ENCODE measurements at regions not wholly inside any gene's neighbourhood (a gene's known extent, or its start where the extent isn't known, plus 50 kb on each side); places are given as distances from the start of the nearest gene placed in this dataset.

DNA sequence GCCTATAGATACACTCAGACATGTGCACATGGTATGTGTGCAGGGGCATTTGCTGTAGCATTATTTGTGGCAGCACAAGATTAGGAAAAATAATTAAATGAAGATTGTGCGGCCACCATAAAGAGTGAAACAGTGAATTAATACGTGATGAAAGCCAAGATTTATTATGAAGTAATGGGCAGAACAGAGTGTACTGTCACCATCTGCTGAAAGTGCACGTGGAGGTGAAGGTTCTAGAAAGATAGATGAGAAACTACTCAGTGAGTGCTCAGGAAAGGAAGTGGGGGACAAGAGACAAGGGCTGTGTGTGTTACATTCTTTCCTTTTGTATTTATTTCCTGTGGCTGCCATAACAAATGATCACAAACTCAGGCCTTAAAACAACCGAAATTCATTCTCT, 246.1 kb upstream of the ATP10A start:
- ATAC-seq (ENCODE audit: low FRiP score) (no peak), DNase-seq (ENCODE audit: low spot score) (no peak)
- TF ChIP-seq, protein P1, sequence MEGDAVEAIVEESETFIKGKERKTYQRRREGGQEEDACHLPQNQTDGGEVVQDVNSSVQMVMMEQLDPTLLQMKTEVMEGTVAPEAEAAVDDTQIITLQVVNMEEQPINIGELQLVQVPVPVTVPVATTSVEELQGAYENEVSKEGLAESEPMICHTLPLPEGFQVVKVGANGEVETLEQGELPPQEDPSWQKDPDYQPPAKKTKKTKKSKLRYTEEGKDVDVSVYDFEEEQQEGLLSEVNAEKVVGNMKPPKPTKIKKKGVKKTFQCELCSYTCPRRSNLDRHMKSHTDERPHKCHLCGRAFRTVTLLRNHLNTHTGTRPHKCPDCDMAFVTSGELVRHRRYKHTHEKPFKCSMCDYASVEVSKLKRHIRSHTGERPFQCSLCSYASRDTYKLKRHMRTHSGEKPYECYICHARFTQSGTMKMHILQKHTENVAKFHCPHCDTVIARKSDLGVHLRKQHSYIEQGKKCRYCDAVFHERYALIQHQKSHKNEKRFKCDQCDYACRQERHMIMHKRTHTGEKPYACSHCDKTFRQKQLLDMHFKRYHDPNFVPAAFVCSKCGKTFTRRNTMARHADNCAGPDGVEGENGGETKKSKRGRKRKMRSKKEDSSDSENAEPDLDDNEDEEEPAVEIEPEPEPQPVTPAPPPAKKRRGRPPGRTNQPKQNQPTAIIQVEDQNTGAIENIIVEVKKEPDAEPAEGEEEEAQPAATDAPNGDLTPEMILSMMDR (IDR thresholded peaks at IDR 0.05): no peak

DNA sequence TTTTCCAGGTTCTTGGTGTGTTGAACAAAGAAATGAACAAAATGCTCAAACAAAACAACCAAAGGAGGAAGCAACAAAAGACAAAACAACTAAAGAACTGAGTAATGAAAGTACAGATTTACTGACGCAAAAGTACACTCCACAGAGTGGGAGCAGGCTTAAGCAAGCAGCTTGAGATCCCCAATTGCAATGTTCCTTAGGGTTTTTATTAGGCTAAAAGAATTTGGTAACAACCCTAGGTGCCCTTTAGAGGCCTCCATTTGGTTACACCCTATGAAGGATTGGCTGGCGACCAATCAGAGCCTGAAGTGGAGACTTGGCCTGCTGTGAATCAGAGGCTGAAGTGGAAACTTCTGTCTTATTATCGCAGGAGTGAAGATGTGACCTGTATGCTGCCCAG, 243.4 kb upstream of the ATP10A start:
- TF ChIP-seq, protein P1 (IDR thresholded peaks at IDR 0.05): no peak
- no peak for ATAC-seq (ENCODE audit: low FRiP score)
- no peak for DNase-seq (ENCODE audit: low spot score)

DNA sequence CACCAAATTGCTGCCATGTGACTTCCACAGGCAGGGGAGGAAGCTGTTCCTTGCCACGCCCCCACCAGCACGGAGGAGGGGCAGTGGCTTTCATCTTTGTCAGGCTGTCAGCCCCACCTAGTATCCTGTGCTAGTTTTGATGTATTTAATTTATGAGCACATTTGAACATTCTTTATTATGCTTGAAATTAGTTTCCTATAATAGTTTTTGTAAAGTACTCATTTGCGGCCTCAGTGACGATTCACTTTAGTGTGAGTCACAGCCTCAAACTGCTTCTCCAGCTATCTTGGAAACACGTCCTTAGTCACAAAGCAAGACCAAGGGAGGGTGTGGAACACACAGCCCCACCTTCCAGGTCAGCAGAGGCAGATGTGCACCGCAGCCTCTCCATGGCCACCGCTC, 239.9 kb upstream of the ATP10A start:
- TF ChIP-seq, protein P1 (IDR thresholded peaks at IDR 0.05): no peak
- ATAC-seq (ENCODE audit: low FRiP score) (peak; percentile 48), DNase-seq (ENCODE audit: low spot score) (no peak)

DNA sequence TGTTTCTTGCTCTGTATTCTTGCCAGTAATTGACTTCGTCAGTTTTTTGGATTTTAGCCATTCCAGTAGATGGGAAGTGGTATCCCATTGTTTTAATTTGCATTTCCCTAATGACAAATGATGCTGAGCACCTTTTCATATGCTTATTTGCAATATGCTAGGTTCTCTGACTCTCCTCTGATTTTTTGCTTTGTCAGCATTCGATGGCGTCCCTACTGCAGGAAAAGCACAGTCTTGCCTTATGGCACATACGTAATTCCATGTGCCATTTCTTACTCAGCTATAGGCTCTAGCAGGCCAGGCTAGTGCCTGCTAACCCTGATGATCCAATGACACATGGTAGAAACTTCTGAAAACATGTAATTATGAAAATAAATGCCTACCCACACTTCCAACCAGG, 239.2 kb upstream of the ATP10A start:
- TF ChIP-seq, protein P1 (IDR thresholded peaks at IDR 0.05): no peak
- ATAC-seq (ENCODE audit: low FRiP score): no peak
- DNase-seq (ENCODE audit: low spot score): no peak

DNA sequence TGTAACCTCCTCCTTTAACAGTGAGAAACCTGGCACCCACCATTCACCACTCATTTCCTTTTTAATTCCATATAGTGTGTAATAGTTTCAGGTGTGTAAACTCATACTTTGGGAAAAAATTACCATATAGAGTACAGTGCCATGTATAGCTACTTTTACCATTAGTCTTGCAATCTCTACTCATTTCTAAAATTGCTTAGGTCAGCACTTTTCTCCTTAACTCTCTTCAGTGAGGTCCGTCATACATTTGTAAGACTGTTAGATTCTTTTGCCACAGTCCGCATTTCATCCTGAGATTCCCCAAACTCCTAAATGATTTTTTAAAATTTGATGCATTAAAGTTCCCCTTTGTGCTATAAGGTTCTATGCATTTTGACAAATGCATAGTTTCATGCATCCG, 238.3 kb upstream of the ATP10A start:
- no peak for ATAC-seq (ENCODE audit: low FRiP score)
- no peak for DNase-seq (ENCODE audit: low spot score)
- TF ChIP-seq, protein P1 (IDR thresholded peaks at IDR 0.05): no peak

DNA sequence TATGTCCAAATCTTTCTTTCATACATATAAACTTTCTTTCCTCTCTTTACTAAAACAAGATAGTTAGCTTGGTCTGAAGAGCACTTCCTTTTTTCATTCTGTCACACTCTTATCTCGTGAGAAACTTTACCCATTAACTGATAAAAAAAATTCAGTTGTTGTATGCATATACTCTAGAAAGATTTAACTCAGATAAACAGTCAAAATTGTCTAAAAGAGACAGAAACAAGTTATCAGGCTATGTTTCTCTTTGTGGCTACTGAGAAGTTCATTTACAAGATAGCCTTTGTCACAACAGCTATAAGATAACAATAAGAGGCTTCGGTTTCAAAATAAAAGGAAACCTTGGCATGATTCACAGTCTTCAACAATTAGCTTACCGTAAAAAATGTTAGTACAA, 235.7 kb upstream of the ATP10A start:
- TF ChIP-seq, protein P1 (IDR thresholded peaks at IDR 0.05): no peak
- no peak for ATAC-seq (ENCODE audit: low FRiP score)
- no peak for DNase-seq (ENCODE audit: low spot score)

DNA sequence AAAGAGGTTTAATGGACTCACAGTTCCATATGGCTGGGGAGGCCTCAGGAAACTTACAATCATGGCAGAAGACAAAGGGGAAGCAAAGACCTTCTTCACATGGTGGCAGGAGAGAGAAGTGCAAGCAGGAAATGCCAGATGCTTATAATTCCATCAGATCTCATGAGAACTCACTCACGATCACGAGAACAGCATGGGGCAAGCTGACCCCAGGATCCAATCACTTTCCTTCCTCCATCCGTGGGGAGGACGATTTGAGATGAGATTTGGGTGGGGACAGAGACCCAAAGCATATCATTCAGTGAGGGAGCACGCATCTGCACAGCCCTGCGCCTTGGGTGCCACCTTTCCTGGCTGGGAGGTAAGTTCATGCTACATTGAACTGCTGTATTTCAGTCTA, 234.1 kb upstream of the ATP10A start:
- DNase-seq (ENCODE audit: low spot score) (no peak), ATAC-seq (ENCODE audit: low FRiP score) (no peak)
- TF ChIP-seq, protein P1 (IDR thresholded peaks at IDR 0.05): no peak
